Stimulated activated CD4-positive, alpha-beta T cell treated with anti-CD3 and anti-CD28 coated beads, Interleukin-2, amount 100 ng/mL, for 24 hours (primary cell): ENCODE measurements at regions not wholly inside any gene's neighbourhood (a gene's known extent, or its start where the extent isn't known, plus 50 kb on each side); places are given as distances from the start of the nearest gene placed in this dataset.
A peak's percentile ranks its signal among the peaks of the same experiment; 100 is the strongest.

Experiments
- DNase-seq, 2 donors: peaks; one replicate each; pipeline ENCODE4 v3.0.0-alpha.2; 2020

DNA sequence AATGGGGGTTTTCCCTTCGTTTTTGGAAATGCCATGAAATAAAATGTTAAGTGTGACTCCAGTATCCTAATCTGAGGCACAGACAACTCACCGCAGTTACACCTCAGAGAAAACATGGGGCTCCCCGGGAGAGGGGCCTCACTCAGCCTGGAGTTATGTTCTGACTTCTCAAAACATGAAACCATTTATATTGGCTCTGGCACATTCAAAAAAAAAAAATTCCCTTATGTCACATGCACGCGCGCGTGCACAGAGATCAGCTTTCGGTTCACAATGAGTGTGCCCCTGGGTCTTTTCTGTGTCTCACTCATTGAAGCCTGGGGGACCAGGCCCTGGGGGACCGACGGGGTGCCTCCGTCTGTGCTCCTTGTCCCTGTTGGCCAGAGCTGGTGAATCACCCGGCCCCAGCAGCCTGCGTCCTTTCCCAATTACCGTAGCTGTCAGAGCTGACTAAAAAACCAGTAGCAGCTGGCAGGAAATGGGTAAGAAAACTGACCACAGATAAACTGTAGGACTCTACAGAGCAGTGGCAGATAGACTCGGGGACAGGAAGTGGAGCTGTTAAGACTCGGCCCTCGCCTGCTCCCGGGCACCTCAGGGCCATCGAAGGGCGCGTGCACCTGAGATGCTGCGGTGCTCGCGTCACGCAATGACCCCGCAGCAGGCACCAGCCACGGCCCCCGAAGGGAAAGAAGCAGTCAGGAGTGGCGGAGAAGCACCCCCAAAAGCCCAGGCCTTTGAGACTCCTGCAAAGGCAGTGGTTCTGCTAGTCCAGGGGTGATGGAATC lies 138.3 kb upstream of the ID2 start:
- peak; percentile 77 to 80 for DNase-seq

DNA sequence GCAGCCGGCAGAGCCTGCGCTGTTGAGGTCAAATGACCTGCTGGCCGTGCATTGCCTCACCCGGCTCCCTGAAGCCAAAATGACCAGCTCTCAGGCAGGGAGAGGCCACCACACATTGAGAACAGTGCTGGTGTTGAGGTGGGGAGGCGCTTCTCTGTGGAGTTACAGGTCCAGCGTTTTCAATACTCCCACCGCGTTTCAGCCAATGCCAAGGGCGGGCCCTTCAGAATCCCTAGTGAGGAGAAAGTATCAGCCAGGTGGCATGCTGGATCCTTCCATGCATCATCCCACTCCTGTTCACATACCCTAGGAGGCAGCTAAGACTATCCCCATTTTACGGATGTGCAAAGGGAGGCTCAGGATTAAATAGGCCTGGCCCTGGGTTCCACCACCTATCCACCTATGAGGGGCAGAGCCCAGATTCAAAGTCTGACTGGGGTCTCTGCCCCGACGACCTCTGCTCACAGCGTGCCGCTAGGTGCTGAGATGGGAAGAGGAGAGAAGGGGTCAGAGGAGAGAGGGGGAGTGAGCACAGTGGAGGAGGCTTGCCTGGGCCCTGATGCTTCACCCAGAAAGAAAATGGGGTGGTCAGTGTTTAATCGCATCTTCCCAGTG lies 137.6 kb upstream of the ID2 start:
- peak in 1 of 2 donors; percentile 31 for DNase-seq

DNA sequence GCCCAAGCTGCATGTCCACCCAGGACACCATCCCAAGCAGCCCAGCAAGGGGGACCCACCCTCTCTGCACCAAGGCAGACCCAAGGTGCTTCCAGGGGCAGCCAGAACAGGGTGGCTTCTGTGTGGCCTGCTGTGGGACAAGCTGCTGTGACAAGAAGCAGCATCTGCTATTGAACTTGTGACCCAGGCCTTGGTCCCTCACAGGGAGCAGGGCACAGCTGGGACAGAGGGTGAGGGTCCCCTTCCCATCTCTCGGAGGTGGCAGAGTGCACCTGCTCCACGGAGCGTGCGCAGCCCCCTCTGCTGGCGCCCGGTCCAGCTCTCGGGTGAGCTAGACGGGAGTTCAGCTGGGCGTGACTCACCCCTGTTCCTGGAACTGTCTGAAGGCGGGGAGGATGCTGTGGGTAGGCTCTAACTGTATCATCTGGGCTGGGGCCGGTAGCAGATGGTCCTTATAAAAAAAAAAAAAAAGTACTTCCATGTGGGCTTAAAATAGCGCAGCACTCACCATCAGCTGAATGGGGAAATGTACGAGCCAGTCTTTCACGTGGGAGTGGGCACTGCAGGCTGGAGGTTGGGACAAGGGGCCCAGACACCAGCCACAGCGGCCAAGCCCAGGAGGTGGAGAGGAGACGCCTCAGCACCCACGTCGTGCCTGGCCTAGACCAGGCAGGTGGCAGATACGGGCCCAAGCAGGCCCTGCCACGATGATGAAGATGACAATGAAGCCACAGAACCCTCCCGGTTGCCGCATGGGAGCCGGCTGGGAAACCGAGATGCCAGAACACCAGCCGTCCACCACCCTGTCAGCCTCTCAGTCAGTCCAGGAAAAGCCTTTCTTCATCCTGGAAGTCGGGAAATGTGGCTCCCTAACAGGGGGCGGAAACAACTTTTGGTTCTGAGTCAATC lies 136.8 kb upstream of the ID2 start:
- DNase-seq = peak; percentile 90 to 91

DNA sequence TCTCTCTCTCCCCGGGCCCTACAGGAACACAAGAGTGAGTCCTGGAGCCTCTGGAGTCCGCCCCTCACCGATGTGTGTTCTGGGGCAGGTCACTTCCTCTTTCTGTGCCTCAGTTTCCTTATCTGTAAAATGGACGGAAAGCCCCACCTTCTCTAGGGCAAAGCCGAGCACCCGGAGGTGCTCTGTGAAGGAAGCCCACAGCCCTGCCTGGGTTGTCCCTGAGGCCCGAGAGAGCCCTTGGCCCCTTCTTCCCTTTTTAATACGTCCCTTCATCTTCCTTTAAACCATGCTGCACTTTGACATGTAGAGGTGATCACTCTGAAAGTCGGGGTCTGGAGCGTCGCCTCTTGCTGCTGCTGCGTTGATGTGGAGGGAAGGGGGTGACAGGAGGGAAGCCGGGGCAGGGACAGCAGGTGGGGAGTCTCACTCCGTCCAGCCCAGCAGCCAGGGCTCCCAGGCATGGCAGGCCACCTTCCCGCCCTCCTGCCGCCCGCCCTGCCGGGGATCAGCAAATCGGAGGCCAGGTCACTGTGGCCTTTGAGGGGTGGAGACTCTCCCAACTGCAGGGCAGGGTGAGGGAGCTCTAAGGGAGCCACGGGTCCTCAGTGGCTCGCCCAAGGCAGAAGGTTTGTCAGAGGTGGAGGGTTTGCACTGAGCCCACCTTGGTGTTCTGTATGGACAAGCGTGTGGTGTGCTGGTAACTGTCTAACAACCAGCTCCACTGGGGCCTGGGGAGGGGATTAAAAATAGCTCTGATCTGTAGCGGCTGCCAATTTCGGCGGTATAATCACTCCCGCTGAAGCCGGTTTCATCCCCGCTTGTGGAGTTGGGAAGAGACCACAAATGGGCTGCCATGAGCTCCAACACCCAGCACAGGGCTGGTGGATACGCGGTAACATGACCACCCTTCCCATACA lies 135.9 kb upstream of the ID2 start:
- no peak for DNase-seq

DNA sequence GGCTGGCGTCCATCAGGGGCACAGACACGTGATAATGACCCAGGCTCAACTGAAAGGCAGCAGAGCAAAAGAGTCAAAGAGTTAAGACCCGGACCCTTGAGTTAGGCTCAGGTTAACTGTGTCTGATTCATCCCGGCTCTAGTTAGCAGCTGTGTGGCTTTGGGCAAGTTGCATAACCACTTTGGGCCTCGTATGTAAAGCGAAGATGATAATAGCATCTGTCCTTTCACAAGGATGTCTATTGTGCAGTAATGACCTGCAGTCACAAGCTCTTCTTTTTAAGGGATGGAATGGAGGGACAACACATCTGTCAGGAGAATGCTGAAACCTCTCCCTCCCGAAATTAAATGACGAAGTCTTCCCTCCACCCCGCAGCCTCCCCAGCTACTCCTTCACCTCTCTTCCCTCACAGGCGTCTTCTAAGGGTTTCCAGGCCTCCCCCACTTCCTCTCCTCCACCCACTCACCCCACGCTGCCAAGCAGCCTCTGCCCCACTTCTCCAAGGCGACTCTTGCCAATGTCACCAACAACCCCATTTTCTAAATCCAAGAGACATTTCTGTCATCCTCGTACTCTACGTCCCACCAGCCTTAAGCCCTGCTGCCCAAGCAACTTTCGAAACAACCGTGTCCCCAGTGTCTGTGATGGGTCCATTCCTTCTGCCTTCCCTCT lies 135.1 kb upstream of the ID2 start:
- peak in 1 of 2 donors; percentile 24 for DNase-seq

DNA sequence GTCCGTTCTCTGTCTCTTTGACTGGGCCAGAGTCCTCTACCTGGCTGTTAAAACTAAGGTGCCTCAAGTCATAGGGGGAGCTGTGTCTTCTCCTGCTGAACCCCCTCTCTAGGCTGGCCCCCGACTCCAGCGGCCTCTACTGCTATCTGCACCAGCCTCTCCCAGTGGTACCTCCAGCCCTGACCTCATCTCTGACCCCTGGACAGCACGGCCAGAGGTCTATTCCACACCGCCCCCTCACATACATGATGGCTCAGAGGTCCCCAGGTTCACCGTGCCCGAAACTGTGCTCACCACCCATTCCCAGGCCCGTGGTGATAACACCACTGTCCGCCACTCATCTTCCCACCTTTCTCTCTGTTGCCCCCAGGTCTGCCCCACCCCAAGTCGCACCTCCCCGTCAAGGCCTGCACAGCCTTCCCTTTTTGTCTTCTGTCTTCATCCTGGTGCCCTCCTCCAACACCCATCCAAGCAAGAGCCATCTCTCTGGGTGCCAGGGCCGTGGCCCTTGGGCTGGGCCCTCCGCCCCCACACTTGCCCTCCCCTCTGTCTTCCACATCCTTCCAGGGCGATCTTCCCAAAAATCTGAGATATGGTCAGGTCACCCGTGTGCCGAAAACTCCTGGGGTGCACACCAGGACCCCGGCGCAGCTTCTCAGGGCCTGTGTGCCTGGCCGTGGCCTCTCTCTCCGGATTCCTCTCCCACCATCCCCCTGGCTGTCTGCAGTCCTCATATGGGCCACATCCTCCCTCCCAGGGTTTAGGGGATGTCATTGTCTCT lies 134.4 kb upstream of the ID2 start:
- peak in 1 of 2 donors; percentile 17 for DNase-seq

DNA sequence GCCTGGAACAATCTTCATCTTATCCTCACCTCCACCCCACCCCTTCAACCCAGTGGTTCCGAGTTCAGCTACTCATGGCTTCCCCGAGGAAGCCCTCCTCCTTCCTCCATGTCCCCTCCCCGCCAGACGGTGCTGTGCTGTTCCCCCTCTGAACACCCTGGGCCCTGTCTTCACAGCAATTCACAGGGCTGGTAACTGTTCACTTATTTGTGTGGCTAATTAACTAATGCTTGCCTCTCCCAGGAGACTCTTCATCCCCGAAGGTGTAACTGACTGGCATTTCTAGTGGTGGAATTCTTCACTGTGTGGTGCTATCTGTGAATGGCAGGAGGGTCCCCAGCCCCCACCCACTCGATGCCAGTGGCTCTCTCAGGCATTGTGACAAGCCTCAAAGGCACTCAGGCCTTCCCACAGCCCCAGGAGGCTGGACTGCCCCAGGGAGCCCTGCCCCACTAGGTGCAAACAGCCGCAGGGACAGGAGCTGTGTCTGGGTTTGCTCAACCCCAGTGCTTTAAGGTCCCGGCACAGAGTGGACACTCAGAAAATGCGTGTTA lies 133.7 kb upstream of the ID2 start:
- DNase-seq = no peak

DNA sequence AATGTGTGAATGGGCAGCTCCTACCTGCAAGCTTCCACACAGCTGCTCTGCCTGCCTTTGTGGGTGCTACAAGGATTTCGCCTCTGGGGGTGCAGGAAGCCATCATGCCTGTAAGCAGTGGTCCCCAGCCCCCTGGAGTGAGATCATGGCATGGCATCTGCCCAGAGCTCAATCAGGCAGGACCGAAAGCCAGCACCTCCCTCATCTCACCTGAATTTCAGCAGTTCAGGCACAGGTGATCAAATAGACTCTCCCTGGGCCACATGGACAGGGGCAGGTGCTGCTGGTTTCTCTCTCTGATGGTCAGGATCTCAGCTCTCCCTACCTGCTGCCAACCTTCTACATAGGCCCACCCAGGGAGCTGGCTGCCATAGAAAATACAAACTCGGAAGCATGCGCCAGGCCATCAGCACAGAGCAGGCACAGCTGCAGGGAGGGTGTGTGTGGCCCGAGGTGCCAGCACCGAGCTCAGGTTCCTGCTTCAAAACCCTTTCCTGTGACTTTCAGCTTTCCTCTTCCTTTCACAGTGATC lies 133.2 kb upstream of the ID2 start:
- no peak for DNase-seq

DNA sequence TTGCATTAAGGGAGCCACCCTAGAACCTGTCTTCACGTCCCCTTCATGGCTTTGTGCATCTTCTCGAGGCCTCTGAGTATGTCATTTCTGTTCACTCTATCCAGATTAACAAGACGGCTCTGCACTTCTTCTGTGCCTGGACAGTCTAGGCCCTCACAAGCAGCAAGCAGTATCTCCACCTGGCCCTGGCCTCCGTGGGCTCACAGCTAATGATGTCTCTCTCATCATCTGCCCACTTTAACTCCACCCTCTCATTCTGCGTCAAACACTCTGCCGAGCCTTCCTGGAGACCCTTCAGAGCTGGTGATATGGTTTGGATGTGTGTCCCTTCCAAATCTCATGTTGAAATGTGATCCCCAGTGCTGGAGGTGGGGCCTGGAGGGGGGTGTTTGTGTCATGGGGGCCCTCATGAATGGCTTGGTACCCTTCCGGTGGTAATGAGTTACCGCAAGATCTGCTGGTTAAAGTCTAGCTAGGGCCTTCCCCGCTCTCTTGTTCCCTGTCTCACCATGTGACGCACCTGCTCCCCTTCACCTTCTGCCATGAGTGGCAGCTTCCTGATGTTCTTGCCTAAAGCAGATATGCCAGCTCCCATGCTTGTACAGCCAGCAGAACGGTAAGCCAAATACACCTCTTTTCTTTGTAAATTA lies 132.5 kb upstream of the ID2 start:
- no peak for DNase-seq

DNA sequence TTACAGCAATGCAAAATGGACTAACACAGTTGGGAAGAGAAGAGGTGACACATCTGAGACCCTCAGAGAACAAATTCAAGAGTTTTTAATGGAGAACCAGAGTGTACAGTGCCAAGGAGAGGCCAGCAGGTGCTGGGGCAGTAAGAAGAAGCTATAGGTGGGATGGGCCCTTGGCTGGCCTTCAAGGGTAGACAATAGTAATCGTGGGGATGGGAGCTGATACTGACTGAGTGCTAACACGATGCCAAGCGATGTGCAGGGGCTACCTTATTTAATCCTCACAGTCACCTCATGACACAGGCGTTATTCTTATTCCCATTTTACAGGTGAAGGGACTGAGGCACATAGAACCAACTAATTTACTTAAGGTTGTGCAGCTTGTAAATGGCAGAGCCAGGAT lies 131.9 kb upstream of the ID2 start:
- peak in 1 of 2 donors; percentile 15 for DNase-seq

DNA sequence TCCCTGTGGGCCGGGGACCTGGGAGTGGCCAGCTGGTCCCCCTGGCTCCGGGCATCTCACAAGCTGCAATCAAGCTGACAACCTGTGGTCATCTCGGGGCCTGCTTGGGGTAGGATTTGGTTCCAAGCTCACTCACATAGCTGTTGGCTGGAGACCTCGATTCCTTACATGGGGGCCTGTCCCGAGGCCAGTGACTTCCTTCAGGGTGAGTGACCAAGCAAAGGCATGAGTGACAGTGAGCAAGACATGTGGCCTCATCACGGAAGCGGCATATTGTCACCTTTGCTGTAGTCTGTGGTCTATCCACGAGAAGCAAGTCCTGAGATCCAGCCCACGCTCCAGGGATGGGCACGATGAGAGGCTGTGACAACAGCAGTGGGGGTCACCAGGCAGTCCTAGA lies 131.4 kb upstream of the ID2 start:
- DNase-seq = peak in 1 of 2 donors; percentile 15

DNA sequence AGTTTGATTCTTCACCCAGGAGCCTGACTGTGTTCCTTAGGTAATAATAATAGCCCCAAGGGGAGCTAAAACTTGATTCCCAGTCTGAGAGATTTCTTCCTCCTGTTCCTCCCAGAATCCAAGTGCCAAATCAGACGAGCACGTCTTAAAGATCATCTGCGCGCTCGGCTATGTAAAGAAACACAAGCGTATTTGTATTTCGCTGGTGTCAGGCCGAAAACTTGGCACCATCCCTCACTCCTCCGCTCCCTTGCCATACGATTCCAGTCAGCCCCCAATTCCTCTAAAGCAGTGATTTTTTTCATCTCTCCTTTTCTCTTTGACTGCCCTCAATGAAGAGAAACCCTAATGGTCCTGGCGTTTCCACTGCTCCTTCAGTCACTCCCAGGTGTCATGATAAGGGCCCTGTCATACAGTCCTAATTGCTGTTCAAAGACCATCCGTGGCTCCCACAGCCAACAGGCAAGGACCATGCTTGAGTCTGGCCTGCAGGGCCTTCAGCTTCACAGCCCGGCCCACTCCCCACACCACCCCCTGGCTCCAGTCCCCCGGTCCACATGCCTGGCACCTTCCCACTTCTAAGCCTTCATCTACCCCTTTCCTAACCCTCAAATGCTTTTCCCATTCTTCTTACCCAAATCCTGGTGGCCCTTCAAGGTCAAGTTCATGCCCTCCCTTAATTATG lies 130.8 kb upstream of the ID2 start:
- DNase-seq = peak in 1 of 2 donors; percentile 14

DNA sequence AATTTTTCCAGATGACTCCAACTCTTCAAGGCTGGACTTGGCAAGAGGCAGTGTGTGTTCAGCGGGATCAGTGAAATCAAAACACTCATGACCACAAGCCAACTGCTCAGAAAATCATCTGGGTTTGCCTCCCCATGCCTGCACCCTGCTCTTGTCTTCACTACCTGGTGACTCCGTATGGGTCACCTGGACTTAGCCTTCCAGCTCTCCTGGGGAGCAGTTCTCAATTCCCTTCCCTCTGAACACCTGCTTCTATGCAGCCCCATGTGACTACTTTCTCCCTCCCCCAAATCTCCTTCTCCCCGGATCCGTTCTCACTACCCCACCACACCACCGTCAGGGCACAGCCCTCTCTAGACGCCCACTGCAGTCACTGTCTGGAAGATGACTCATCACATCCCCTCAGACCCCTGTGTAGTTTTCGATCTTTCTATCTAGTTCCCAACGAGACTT lies 130.2 kb upstream of the ID2 start:
- peak in 1 of 2 donors; percentile 22 for DNase-seq

DNA sequence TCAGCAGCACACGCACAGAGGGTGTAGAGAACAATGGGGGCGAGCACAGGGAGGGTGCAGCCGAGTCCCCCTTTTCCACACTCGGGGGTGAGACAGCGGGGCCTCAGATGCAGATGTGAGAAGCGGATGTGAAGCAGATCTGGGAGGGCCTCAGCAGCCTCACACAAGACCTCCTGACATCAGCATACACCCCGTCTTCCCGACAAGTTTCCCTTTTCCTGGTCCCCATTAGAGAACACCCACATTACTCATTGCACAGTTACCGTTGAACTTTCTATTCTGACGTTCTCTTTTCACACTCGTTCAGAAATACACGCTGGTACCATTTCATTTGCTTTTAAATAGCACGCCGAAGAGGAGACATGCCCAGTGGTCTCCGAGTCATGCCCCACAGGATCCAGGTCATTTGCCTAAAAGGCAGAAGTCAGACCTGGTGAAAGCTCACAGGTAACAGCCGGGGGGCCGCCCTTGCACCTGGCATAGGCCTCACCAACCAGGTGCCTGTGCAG lies 129.5 kb upstream of the ID2 start:
- peak in 1 of 2 donors; percentile 12 for DNase-seq

DNA sequence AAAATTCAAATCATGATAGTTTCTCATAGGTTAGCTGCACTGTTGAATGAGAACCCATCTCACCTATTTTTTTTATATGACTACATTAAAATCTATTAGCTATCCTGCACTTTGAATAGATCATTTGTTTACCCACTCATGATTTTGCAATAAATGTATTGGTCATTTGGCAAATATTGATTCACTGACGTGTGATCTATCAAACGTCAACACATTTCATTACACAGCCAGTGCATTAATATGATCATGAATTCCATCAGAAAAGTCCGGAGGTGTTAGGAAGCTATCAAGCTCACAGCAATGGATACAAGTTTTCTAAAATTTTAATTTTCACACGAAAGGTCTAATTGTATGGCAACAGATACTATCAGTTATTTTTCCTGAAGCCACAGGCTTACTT lies 128.2 kb upstream of the ID2 start:
- DNase-seq = no peak

DNA sequence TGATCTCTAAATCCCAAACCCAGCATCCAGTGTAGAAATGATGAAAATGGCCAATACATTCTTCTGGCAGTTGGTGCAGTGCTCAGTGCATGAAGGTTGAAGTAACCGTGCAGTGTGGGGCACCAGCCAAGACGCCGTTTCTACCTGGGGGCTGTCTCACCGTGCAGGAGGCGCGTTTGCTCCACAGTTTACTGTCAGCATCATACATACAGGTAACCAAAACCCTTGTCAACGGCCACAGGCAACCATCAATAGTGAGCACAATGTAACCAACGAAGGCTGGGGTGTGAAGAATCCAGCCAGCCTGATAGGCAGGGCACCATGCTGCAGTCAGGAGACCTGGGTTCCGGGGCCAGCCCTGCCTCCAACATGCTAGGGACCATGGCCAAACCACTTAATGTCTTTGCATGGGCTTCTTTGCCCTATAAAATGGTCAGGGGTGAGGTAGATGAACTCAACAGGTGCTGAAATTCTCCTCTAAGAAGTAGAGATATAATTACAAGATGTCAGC lies 127.5 kb upstream of the ID2 start:
- DNase-seq = peak in 1 of 2 donors; percentile 11

DNA sequence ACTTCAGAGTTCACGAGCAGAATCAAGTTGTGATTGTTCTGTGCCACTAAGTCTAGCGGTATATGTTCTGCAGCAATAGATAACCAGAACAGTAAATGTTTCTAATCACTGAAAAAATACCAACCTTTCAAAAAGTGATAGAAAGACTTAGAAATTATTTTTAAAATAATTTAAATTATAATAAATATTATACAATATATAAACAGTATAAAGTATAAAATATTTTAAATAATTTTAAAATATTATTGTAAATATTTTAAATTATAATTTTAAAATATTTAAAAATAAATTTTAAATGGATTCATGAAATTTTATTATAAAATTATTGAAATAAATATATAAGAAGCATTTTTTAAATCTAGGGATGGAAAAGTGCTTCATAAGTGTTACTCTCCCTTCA lies 126.3 kb upstream of the ID2 start:
- no peak for DNase-seq

DNA sequence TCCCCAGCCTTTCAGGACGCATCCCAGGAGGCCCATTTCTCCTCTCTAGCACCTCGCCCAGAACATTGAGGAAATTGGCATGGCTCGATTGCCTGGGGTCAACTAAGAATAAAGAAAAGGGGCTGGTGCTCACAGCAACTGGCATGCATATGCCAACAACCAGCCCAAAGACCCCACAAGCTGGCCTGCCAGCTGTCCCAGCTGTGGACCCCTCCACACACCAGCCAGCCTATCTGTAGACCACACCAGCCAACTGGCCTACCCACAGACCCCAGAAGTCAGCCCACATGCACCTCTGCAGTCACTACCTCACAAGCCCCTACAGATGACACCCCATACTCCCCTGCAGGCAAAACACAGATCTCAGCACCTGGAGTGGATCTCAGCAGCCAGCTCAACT lies 123.8 kb upstream of the ID2 start:
- no peak for DNase-seq

DNA sequence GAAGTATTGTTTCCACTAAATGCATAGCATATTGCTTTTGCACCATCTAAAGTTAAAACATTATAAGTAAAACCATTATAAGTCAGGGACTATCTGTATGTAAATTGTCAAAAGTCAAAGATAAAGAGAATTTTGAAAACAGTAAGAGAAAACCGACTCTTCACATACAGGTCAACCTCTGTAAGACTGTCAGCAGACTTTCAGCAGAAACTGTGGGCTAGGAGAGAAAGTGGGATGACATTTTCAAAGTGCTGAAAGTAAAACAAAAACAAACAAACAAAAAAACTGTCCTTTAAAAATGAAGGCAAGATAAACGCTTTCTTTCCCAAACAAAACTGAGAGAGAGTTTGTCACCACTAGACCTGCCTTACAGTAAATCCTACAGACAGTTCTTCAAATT lies 122.9 kb upstream of the ID2 start:
- DNase-seq = no peak
